Muscle of arm (tissue), 1 donor: ENCODE measurements at regions not wholly inside any gene's neighbourhood (a gene's known extent, or its start where the extent isn't known, plus 50 kb on each side); places are given as distances from the start of the nearest gene placed in this dataset.
"Not testable (repeated sequence)": the region's sequence is repeated elsewhere in the genome, so short reads cannot be mapped to it uniquely, and the experiment has no call there.

ENCODE experiments used
- DNase-seq: peaks from one replicate; pipeline ENCODE4 v3.0.0-alpha.2; 2013

- no peak for DNase-seq
These were observed 158.8 kb downstream of the NDUFA10 start for GRCh38 chr2:239866350-239866749.

- not testable (repeated sequence) for DNase-seq
These were observed 159.3 kb downstream of the NDUFA10 start for GRCh38 chr2:239865856-239866255.

GRCh38 chr2:239865059-239865639, 160.0 kb downstream of the NDUFA10 start:
- DNase-seq: no peak

GRCh38 chr2:239864247-239865058, 160.7 kb downstream of the NDUFA10 start:
- DNase-seq: no peak

- DNase-seq: no peak
These were observed 162.5 kb downstream of the NDUFA10 start for GRCh38 chr2:239862613-239863012.

- DNase-seq: no peak
These were observed 167.0 kb downstream of the NDUFA10 start for GRCh38 chr2:239858179-239858578.

GRCh38 chr2:239857591-239857990, 167.6 kb downstream of the NDUFA10 start:
- DNase-seq: no peak

- no peak for DNase-seq
These were observed 168.4 kb downstream of the NDUFA10 start for GRCh38 chr2:239856620-239857285.

- DNase-seq: no peak
These were observed 169.1 kb downstream of the NDUFA10 start for GRCh38 chr2:239855863-239856587.

GRCh38 chr2:239854596-239854995, 170.5 kb downstream of the NDUFA10 start:
- DNase-seq: no peak

GRCh38 chr2:239853706-239854327, 171.3 kb downstream of the NDUFA10 start:
- DNase-seq: no peak

- DNase-seq: no peak
These were observed 172.0 kb downstream of the NDUFA10 start for GRCh38 chr2:239853121-239853520.

- no peak for DNase-seq
These were observed 172.9 kb downstream of the NDUFA10 start for GRCh38 chr2:239852272-239852671.

- no peak for DNase-seq
These were observed 178.1 kb downstream of the NDUFA10 start for GRCh38 chr2:239846789-239847676.

GRCh38 chr2:239845968-239846367, 179.2 kb downstream of the NDUFA10 start:
- no peak for DNase-seq

- DNase-seq: no peak
These were observed 185.8 kb downstream of the NDUFA10 start for GRCh38 chr2:239839306-239839705.

- DNase-seq: no peak
These were observed 188.9 kb downstream of the NDUFA10 start for GRCh38 chr2:239836021-239836765.

GRCh38 chr2:239835056-239835455, 190.1 kb downstream of the NDUFA10 start:
- no peak for DNase-seq

- no peak for DNase-seq
These were observed 191.0 kb downstream of the NDUFA10 start for GRCh38 chr2:239834143-239834542.
